HG03460 (cell line): ENCODE measurements at regions not wholly inside any gene's neighbourhood (a gene's known extent, or its start where the extent isn't known, plus 50 kb on each side); places are given as distances from the start of the nearest gene placed in this dataset.
"Not testable (repeated sequence)": the region's sequence is repeated elsewhere in the genome, so short reads cannot be mapped to it uniquely, and the experiment has no call there.

Experiments used
- ATAC-seq: cut with Tn5 transposase; IDR thresholded peaks from one replicate; pipeline ENCODE4 v1.9.1; 2021; ENCODE audit not compliant: unreplicated experiment

DNA sequence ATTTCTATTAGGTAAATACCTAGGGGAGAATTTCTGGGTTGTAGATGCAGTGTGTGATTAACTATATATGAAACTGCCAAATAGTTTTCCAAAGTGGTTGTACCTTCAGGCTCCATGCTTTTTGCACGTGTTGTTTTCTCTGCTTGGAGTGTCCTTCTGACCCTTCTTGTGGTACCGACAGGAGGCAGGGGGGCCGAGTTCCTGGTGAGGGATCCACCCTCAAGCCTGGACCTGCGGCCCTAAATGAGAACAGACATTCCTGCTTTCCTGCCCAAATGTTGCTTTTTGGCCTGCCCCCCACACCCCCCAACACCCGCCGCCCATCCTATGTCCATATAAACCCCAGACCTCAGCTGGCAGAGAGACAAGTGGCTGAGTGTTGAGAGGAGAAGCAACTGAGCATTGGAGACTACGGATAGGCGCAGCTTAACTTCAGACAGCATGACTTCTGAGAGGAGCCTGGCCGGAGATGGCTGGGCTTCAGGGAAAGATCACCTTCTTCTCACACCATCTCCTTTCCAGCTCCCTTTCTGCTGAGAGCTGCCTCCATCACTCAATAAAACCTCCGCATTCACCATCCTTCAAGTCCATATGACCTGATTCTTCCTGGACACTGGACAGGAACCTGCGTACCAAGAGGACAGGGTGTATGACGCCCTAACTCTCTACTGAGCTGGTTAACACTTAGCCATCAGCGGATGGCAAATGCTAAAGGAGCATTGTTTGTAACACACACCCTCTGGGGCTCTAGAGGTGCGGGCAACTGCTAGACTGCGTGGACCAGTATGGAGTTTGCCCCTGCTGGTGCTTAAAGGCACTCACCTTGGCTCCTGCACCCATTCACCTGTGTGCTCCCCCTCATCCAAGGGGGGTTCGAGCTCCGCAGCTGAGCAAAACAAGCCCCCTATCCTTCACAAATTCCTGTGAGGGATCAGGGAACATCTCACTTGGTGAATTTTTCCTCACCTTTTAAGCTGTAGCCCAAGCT is 194.7 kb upstream of the FBXO33 start:
- ATAC-seq: no peak

DNA sequence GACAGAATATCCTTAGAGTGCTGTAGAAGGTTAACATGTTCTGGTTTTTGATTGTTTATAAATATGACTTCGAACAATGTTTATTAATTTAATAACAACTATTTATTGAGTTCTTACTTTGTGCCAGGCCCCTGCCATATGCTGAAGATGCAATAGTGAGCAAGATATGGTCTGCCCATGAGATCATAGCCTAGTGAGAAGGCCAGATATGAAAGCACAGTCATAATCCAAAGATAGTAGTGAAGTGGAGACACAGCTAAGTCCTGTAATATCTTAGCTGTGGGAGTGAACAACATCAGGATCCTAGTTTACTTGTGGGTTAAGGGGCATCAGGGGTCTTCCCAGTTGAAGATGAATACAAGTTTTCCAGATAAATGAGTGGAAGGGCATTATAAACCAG is 189.4 kb upstream of the FBXO33 start:
- no peak for ATAC-seq

DNA sequence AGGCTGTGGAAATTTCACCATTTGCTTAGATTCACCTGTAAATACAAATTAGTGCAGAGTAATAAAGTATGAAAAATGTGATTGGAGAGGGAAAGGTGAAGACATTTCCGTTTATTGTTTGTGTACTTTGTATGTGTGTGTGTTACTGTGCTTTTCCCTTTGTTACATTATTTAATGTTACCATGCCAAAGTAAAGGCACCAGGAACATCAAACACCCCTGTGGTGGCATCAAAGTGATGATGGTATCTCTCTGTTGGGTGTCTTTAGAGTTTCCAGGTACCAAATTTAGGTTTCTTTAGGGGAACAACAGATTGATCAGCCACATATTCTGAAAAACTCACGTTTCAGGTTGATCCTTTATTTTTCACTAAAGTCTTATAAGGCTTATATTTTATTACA is 189.0 kb upstream of the FBXO33 start:
- ATAC-seq: no peak

- ATAC-seq: no peak
Observed at GRCh38 chr14:39617537-39617936, 185.3 kb upstream of the FBXO33 start.

- ATAC-seq: no peak
Observed at GRCh38 chr14:39615352-39615751, 183.1 kb upstream of the FBXO33 start.

- no peak for ATAC-seq
Observed at GRCh38 chr14:39614297-39614923, 182.2 kb upstream of the FBXO33 start.

DNA sequence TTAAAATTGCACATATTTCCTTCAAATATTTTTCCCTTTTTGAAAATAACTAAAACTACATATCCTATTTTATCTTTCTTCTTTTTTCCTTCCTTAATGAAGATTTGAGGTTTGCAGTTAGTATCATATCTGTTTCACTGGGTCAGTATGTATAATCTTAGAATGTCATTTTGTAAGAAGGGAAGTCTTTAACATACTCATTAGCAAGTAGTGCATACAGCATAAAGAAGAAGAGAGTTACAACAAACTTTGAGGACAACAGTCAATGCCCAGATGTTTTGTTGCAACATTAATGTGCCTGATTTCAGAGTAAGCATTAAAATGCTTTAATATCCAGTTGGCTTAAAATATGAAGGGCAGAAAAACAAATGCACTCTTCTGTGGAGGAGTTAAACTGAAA is 176.9 kb upstream of the FBXO33 start:
- no peak for ATAC-seq

GRCh38 chr14:39607978-39608377 is 175.7 kb upstream of the FBXO33 start:
- ATAC-seq: no peak

DNA sequence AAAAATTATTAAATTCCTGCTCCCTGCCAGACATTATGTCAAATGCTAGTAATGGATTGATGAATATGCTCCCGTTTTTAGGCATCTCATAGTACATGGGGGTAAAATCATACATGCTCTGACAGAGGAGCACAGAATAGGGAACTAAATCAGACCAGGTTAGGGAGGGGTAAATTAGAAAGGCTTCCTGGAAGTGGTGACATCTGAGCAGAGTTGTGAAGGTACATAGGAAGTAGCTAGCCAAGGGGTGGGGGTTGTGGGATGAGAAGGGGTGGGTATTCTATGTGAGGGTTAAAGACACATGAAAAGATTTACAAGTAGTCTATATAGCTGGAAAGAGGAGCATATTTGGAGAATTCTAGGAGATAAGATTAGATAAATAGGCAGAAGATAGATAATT is 171.7 kb upstream of the FBXO33 start:
- ATAC-seq: no peak

DNA sequence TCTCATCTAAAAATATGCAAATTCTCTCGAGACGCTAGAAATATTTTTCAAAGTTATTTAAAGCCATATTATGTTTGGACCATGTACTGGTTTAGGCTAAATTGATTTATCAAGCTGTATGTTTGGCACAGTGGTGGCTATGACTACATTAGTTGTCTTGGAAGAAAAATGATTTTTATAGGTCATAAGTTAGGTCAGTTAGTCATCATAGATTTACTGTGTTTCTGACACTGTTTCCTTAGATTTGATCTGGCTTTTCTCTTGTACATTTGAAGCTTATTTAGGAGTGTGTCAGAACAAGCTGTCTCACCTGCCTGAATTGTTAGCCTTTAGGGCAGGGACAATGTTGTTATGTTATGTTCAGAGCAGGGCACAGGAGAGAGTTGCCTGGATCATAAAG is 161.1 kb upstream of the FBXO33 start:
- ATAC-seq: no peak

DNA sequence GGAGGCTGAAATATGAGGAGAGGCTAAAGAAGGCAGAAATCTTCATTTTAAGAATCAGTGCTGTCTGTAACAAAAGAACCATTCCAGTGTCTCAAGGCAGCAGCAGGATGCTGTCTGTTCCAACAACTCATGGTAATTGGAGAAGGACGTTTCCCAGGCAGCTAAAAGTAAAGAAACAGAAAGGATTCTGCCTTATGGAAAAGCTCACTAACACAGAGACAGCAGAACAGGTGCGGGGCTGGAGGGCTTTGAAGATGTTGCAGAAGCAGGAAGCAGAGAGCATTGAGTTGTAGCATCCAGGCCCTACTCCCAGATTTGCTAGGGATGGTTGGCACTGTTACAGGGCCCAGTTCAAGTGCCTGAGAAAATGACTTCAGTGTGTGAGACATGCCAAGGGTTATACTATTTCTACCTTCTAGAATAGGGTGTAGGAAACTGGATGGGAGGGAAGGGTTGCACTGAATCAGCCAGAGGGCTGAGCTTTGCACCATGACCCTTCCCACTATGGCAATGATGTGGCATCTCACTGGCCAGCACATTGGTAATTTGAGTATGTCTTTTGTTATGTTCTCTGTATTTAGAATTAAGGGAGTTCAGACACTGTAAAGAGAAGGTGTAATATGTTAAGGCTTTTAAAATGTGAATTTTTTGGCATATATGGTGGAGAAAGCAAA is 160.0 kb upstream of the FBXO33 start:
- no peak for ATAC-seq

- ATAC-seq: not testable (repeated sequence)
Observed at GRCh38 chr14:39589882-39590281, 157.6 kb upstream of the FBXO33 start.

- no peak for ATAC-seq
Observed at GRCh38 chr14:39582028-39582654, 149.9 kb upstream of the FBXO33 start.

- no peak for ATAC-seq
Observed at GRCh38 chr14:39581474-39581873, 149.2 kb upstream of the FBXO33 start.

GRCh38 chr14:39580696-39581095 is 148.5 kb upstream of the FBXO33 start:
- no peak for ATAC-seq

GRCh38 chr14:39576736-39577135 is 144.5 kb upstream of the FBXO33 start:
- ATAC-seq: no peak

GRCh38 chr14:39576258-39576657 is 144.0 kb upstream of the FBXO33 start:
- no peak for ATAC-seq

- no peak for ATAC-seq
Observed at GRCh38 chr14:39568809-39569538, 136.7 kb upstream of the FBXO33 start.

DNA sequence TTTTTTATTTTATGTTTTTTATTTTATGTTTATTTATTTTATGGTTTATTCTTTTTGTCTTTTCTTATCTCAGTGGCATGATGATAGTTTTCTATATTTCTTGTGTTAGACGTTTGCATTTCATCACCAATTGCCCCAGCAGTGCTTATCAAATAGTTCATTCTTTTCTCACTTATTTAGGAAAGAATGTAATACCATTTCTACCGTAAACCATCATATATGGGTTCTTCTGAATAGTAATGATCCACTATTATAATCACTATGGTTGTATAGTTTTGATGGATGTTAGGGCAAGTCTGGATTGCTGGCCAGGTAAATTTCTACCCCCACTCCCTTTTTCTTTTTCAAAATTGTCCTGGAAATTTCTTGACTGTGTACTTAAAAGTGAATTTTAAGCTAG is 134.6 kb upstream of the FBXO33 start:
- ATAC-seq: no peak

- no peak for ATAC-seq
Observed at GRCh38 chr14:39563361-39563760, 131.1 kb upstream of the FBXO33 start.

GRCh38 chr14:39562175-39562574 is 129.9 kb upstream of the FBXO33 start:
- ATAC-seq: no peak
